Mesothelial cell of epicardium (in vitro differentiated cells): ENCODE measurements at regions not wholly inside any gene's neighbourhood (a gene's known extent, or its start where the extent isn't known, plus 50 kb on each side); places are given as distances from the start of the nearest gene placed in this dataset.

Experiments used
- DNase-seq, 2 experiments: peaks; one replicate each; pipeline ENCODE4 v3.0.0; 2021; ENCODE audit warnings: low spot score in 2 of 2; ENCODE audit not compliant: unreplicated experiment in 2 of 2
- H3K27ac Mint-ChIP-seq: 2 replicates; pipeline ENCODE4 v1.8.0; 2021; ENCODE audit warnings: mixed read lengths
- H3K27me3 Mint-ChIP-seq: 2 replicates; pipeline ENCODE4 v1.8.0; 2021; ENCODE audit warnings: low read depth, mixed read lengths
- H3K36me3 Mint-ChIP-seq: 2 replicates; pipeline ENCODE4 v1.8.0; 2021; ENCODE audit warnings: mixed read lengths
- H3K4me1 Mint-ChIP-seq: 2 replicates; pipeline ENCODE4 v1.8.0; 2021; ENCODE audit warnings: mixed read lengths
- H3K4me3 Mint-ChIP-seq: 2 replicates; pipeline ENCODE4 v1.8.0; 2021; ENCODE audit warnings: mild to moderate bottlenecking, moderate library complexity, mixed read lengths
- H3K9me3 Mint-ChIP-seq: 2 replicates; pipeline ENCODE4 v1.8.0; 2021; ENCODE audit warnings: mixed read lengths
- CTCF ChIP-seq: fragments of 200-600 bp; sonication (generic); IDR thresholded peaks from one replicate; pipeline ENCODE4 v1.5.0; 2021; ENCODE audit warnings: antibody characterized with exemption; ENCODE audit not compliant: unreplicated experiment

GRCh38 chr1:209434066-209434465, 149.4 kb upstream of the CAMK1G start:
- Mint-ChIP-seq H3K27ac (peak overlapping the region; percentile 97), H3K9me3 (no peaks in the 10 kb centered on the region), H3K4me1 (peaks cover 66% of the 10 kb centered on the region)

GRCh38 chr1:209434631-209435217, 148.8 kb upstream of the CAMK1G start:
- TF ChIP-seq CTCF, result no peak
- Mint-ChIP-seq H3K4me3 (no peak overlapping the region), H3K4me1 (peaks cover 61% of the 10 kb centered on the region), H3K36me3 (no peaks in the 10 kb centered on the region), H3K27me3 (no peaks in the 10 kb centered on the region), H3K9me3 (peaks cover 1% of the 10 kb centered on the region), H3K27ac (peak overlapping the region; percentile 97)
- DNase-seq, result no peak

More at GRCh38 chr1:209434066-209434465, 149.4 kb upstream of the CAMK1G start:
- no peaks in the 10 kb centered on the region for H3K27me3 Mint-ChIP-seq
- H3K36me3 Mint-ChIP-seq, result no peaks in the 10 kb centered on the region
- DNase-seq, result no peak
- TF ChIP-seq CTCF, result no peak
- H3K4me3 Mint-ChIP-seq, result no peak overlapping the region

- H3K27ac Mint-ChIP-seq, result peak overlapping the region; percentile 97
Observed at GRCh38 chr1:209435654-209436566, 147.6 kb upstream of the CAMK1G start.

GRCh38 chr1:209439828-209440227, 143.7 kb upstream of the CAMK1G start:
- H3K27ac Mint-ChIP-seq, result no peak overlapping the region
- H3K9me3 Mint-ChIP-seq, result peaks cover 6% of the 10 kb centered on the region
- H3K4me1 Mint-ChIP-seq, result peaks cover 16% of the 10 kb centered on the region
- no peaks in the 10 kb centered on the region for H3K27me3 Mint-ChIP-seq
- H3K4me3 Mint-ChIP-seq, result no peak overlapping the region
- peaks cover 4% of the 10 kb centered on the region for H3K36me3 Mint-ChIP-seq
- TF ChIP-seq CTCF, result no peak
- no peak for DNase-seq

More at GRCh38 chr1:209435654-209436566, 147.6 kb upstream of the CAMK1G start:
- peaks cover 4% of the 10 kb centered on the region for H3K36me3 Mint-ChIP-seq
- TF ChIP-seq CTCF, result peak; percentile 89
- no peak overlapping the region for H3K4me3 Mint-ChIP-seq
- peaks cover 6% of the 10 kb centered on the region for H3K9me3 Mint-ChIP-seq
- DNase-seq, result peak; percentile 51 to 89
- no peaks in the 10 kb centered on the region for H3K27me3 Mint-ChIP-seq
- H3K4me1 Mint-ChIP-seq, result peaks cover 49% of the 10 kb centered on the region

- H3K27me3 Mint-ChIP-seq, result no peaks in the 10 kb centered on the region
Observed at GRCh38 chr1:209443361-209443931, 140.1 kb upstream of the CAMK1G start.

More at GRCh38 chr1:209443361-209443931, 140.1 kb upstream of the CAMK1G start:
- Mint-ChIP-seq H3K4me1 (peaks cover 6% of the 10 kb centered on the region), H3K9me3 (peaks cover 6% of the 10 kb centered on the region), H3K36me3 (peaks cover 4% of the 10 kb centered on the region), H3K4me3 (no peak overlapping the region), H3K27ac (peak overlapping the region; percentile 55)
- no peak for DNase-seq
- TF ChIP-seq CTCF, result no peak
